Activated naive CD8-positive, alpha-beta T cell treated with anti-CD3 and anti-CD28 coated beads, Interleukin-2, amount 50 U/mL, for 24 hours (primary cell): ENCODE measurements at regions not wholly inside any gene's neighbourhood (a gene's known extent, or its start where the extent isn't known, plus 50 kb on each side); places are given as distances from the start of the nearest gene placed in this dataset.

Experiments used
- ATAC-seq: fragments of 150-1000 bp; cut with Tn5 transposase; one replicate; pipeline ENCODE4 v1.10.0; 2021
- DNase-seq: peaks from one replicate; pipeline ENCODE4 v3.0.0; 2021
- H3K27ac Mint-ChIP-seq: one replicate; pipeline ENCODE4 v1.8.0; 2021; ENCODE audit warnings: mild to moderate bottlenecking, mixed read lengths
- H3K27me3 Mint-ChIP-seq: one replicate; pipeline ENCODE4 v1.8.0; 2021; ENCODE audit warnings: mixed read lengths
- H3K36me3 Mint-ChIP-seq: one replicate; pipeline ENCODE4 v1.8.0; 2021; ENCODE audit warnings: low read depth, mixed read lengths
- H3K4me1 Mint-ChIP-seq: one replicate; pipeline ENCODE4 v1.8.0; 2021; ENCODE audit warnings: mixed read lengths
- H3K4me3 Mint-ChIP-seq: one replicate; pipeline ENCODE4 v1.8.0; 2021; ENCODE audit warnings: mild to moderate bottlenecking, moderate library complexity, mixed read lengths
- H3K9me3 Mint-ChIP-seq: one replicate; pipeline ENCODE4 v1.8.0; 2021; ENCODE audit warnings: mixed read lengths

DNA sequence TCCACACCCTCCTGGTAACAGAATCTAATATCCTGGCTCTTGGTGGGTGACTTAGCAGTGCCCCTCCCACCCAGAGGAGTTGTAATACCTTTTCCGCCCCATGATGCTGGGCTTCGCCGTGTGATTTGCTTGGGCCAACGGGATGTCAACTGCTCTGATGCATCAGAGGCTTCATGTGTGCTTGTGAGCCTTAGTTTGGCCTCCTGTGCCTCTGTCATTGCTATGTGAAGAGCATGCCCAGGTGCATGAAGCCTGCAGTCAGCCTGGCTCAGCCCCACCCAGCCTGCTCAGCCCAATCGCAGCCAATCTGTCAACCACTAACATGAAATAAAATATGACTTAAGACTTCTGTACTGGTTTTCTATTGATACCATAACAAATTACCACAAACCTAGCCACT is 201.2 kb upstream of the RPL38 start:
- ATAC-seq = no peak
- Mint-ChIP-seq H3K27ac (no peak overlapping the region), H3K9me3 (no peaks in the 10 kb centered on the region), H3K36me3 (no peaks in the 10 kb centered on the region), H3K27me3 (peaks cover 14% of the 10 kb centered on the region), H3K4me3 (no peak overlapping the region), H3K4me1 (no peaks in the 10 kb centered on the region)
- DNase-seq = no peak

- H3K27ac Mint-ChIP-seq = no peak overlapping the region
- ATAC-seq (no peak), DNase-seq (no peak)
- H3K36me3 Mint-ChIP-seq = no peaks in the 10 kb centered on the region
- H3K4me1 Mint-ChIP-seq = peaks cover 4% of the 10 kb centered on the region
- no peak overlapping the region for H3K4me3 Mint-ChIP-seq
- no peaks in the 10 kb centered on the region for H3K9me3 Mint-ChIP-seq
- peaks cover 16% of the 10 kb centered on the region for H3K27me3 Mint-ChIP-seq
These were observed 199.4 kb upstream of the RPL38 start for GRCh38 chr17:74004056-74004455.

DNA sequence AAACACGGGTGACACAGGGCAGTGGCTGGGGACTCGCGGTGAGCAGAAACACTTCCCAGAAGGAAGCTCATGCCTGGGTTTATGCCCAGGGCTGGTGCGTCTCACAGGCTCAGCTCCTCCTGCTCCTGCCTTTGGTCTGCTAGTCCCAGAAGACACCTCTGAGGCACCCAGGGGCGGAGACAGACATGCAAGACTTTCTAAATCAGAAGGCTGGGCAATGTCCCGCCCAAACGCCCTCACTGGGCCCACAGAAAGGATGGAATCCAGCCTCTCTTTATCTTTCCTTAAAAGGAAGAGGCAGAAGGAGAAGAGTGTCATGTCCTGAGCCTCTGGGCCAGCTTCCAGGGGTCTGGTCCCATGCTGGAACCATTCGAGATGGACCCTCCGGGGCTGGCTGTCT is 197.7 kb upstream of the RPL38 start:
- no peaks in the 10 kb centered on the region for H3K36me3 Mint-ChIP-seq
- H3K27ac Mint-ChIP-seq = no peak overlapping the region
- no peak for DNase-seq
- ATAC-seq = no peak
- H3K4me1 Mint-ChIP-seq = peaks cover 4% of the 10 kb centered on the region
- no peaks in the 10 kb centered on the region for H3K9me3 Mint-ChIP-seq
- peaks cover 19% of the 10 kb centered on the region for H3K27me3 Mint-ChIP-seq
- no peak overlapping the region for H3K4me3 Mint-ChIP-seq

DNA sequence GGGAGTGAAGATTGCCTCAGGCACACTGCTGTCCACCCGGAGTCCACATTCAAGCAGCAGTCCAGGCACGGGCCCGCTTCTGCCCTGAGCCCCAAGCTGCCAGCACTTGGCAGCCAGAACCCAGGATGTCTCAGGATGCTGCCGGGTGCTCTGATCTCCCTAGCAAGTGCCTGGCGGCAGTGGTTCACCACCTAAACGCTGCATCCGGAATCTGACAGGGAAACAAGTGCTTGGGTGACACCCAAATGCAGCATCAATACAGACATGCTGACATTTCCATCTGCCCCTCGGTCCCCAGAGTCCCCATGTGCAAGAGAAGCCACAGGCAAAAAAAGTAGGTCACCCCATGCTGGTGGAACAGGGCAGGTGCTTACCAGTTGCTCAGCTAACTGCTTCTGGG is 197.1 kb upstream of the RPL38 start:
- Mint-ChIP-seq H3K4me3 (no peak overlapping the region), H3K27me3 (peaks cover 19% of the 10 kb centered on the region), H3K36me3 (no peaks in the 10 kb centered on the region), H3K9me3 (no peaks in the 10 kb centered on the region), H3K4me1 (peaks cover 4% of the 10 kb centered on the region), H3K27ac (no peak overlapping the region)
- ATAC-seq = no peak
- DNase-seq = no peak

- DNase-seq = peak; percentile 30
- Mint-ChIP-seq H3K27me3 (peaks cover 24% of the 10 kb centered on the region), H3K36me3 (no peaks in the 10 kb centered on the region), H3K9me3 (no peaks in the 10 kb centered on the region), H3K4me3 (no peak overlapping the region), H3K4me1 (peaks cover 13% of the 10 kb centered on the region), H3K27ac (no peak overlapping the region)
- peak; percentile 59 for ATAC-seq
These were observed 195.3 kb upstream of the RPL38 start for GRCh38 chr17:74008196-74008595.

DNA sequence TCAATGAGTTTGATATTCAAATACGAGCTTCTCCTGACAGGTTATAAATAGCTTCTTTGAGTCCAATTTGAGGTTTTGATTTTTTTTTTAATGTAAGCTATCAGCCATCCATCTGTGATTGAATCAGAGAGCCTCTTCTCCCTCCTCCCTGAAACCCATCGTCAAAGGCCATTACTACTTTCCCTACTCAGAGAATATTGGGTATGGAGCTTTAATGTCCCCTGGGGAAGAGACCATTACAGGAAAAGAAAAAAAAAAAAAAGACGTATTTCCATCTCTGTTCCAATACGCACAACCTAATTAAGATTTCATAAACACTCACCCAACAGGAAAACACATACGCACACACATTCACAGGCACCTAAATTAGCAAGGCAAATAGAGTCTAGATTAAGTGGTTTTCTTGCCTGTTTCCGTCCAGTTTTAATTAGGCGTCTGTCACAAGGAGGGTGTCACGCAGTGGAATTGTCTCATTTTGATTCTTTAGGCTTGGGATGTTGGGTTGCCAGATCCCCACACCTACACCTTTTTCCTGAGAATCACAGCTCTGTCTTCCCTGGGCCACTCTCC is 194.3 kb upstream of the RPL38 start:
- no peak for ATAC-seq
- H3K27me3 Mint-ChIP-seq = peaks cover 23% of the 10 kb centered on the region

GRCh38 chr17:74010903-74011302 is 192.6 kb upstream of the RPL38 start:
- DNase-seq (no peak), ATAC-seq (no peak)
- Mint-ChIP-seq H3K9me3 (no peaks in the 10 kb centered on the region), H3K36me3 (no peaks in the 10 kb centered on the region), H3K4me3 (no peak overlapping the region), H3K27ac (no peak overlapping the region), H3K4me1 (peaks cover 13% of the 10 kb centered on the region), H3K27me3 (peaks cover 28% of the 10 kb centered on the region)

More for the DNA sequence above, 194.3 kb upstream of the RPL38 start:
- peaks cover 13% of the 10 kb centered on the region for H3K4me1 Mint-ChIP-seq
- H3K4me3 Mint-ChIP-seq = no peak overlapping the region
- H3K36me3 Mint-ChIP-seq = no peaks in the 10 kb centered on the region
- H3K9me3 Mint-ChIP-seq = no peaks in the 10 kb centered on the region
- no peak overlapping the region for H3K27ac Mint-ChIP-seq
- DNase-seq = no peak

GRCh38 chr17:74011966-74012365 is 191.5 kb upstream of the RPL38 start:
- H3K9me3 Mint-ChIP-seq = no peaks in the 10 kb centered on the region
- H3K27me3 Mint-ChIP-seq = peaks cover 28% of the 10 kb centered on the region
- no peak overlapping the region for H3K27ac Mint-ChIP-seq
- no peak overlapping the region for H3K4me3 Mint-ChIP-seq
- ATAC-seq = no peak
- DNase-seq = no peak
- H3K36me3 Mint-ChIP-seq = no peaks in the 10 kb centered on the region
- H3K4me1 Mint-ChIP-seq = peaks cover 13% of the 10 kb centered on the region

- no peak overlapping the region for H3K4me3 Mint-ChIP-seq
- H3K36me3 Mint-ChIP-seq = no peaks in the 10 kb centered on the region
- peaks cover 13% of the 10 kb centered on the region for H3K4me1 Mint-ChIP-seq
- peaks cover 27% of the 10 kb centered on the region for H3K27me3 Mint-ChIP-seq
- no peaks in the 10 kb centered on the region for H3K9me3 Mint-ChIP-seq
- no peak for ATAC-seq
- no peak overlapping the region for H3K27ac Mint-ChIP-seq
- DNase-seq = no peak
These were observed 191.0 kb upstream of the RPL38 start for GRCh38 chr17:74012465-74012864.

DNA sequence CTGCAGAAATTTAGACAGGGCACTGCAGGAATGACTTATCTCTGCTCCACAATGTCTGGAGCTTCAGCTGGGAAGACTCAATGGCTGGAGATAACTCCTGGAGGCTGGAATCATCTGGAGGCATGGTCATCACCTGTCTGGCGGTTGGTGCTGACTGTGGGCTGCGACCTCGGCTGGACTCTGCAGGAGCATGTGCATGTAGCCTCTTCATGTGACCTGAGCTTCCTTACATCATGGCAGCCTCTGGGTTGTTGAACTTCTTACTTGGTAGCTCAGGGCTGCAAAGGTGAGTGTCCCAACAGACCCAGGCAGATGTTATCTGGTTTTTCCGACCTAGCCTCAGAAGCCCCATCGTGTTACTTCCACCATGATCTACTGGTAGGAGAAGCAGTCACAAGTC is 188.2 kb upstream of the RPL38 start:
- H3K4me1 Mint-ChIP-seq = peaks cover 9% of the 10 kb centered on the region
- no peak overlapping the region for H3K4me3 Mint-ChIP-seq
- no peak for ATAC-seq
- no peaks in the 10 kb centered on the region for H3K36me3 Mint-ChIP-seq
- H3K9me3 Mint-ChIP-seq = no peaks in the 10 kb centered on the region
- no peak overlapping the region for H3K27ac Mint-ChIP-seq
- peaks cover 17% of the 10 kb centered on the region for H3K27me3 Mint-ChIP-seq
- no peak for DNase-seq

DNA sequence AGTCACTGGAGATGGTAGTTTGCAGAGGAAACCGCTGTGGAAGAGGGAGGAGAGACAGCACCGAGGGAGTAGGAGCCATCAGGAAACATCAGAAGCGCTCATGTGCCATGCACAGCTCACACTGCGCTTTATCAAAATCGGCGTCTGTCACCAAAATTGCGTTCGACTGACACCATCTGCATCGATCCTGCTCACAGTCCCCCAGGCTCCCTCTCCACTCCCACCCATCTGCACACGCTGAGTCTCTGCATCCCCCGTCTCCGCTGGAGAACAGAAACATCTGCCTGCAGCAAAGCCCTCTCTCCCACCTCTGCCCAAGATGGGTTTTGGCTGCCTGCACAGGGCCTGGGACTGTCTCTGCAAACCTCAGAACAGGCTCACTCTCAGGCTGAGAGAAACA is 187.5 kb upstream of the RPL38 start:
- H3K27me3 Mint-ChIP-seq = peaks cover 17% of the 10 kb centered on the region
- H3K9me3 Mint-ChIP-seq = no peaks in the 10 kb centered on the region
- DNase-seq (no peak), ATAC-seq (no peak)
- no peaks in the 10 kb centered on the region for H3K36me3 Mint-ChIP-seq
- no peak overlapping the region for H3K4me3 Mint-ChIP-seq
- peaks cover 9% of the 10 kb centered on the region for H3K4me1 Mint-ChIP-seq
- no peak overlapping the region for H3K27ac Mint-ChIP-seq

DNA sequence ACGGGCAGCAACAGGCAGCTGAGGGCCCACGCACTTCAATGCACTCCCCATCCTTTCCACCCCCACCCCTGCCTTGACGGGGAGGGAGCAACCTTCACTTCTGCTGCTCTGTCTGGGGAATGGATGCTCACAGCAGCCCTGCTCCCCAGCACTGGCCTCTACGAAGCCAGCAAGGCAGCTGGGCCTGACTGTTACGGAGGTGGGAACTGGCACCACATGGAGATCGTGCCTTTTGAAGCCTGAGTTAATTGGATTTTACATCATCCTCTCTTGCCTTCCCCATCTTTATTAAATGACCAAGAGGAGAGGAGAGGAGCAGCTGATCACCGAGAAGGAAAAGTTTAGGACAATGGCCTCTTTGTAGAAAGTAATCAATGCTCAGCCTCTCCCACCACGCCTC is 187.0 kb upstream of the RPL38 start:
- no peaks in the 10 kb centered on the region for H3K36me3 Mint-ChIP-seq
- H3K27me3 Mint-ChIP-seq = peaks cover 17% of the 10 kb centered on the region
- no peaks in the 10 kb centered on the region for H3K9me3 Mint-ChIP-seq
- H3K4me3 Mint-ChIP-seq = no peak overlapping the region
- DNase-seq (no peak), ATAC-seq (no peak)
- H3K27ac Mint-ChIP-seq = no peak overlapping the region
- H3K4me1 Mint-ChIP-seq = peaks cover 9% of the 10 kb centered on the region

DNA sequence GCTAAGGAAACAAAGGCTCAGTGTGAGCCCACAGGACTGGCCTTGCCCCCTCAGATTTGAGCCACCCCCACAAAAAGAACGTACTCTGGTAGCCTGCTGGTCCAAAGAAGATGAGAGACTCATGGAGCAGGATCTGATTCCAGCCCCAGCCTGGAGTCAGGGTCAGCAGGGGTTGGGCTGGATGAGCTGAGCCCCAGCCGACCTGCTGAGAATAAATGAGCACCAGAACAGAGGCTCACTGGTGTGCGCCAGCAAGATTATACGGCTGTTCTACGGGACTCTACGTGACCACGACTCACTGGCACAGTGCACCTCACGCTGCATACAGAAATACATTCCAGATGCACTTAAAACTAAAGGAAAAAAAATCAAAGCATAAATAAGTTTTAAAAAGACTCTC is 186.0 kb upstream of the RPL38 start:
- Mint-ChIP-seq H3K9me3 (no peaks in the 10 kb centered on the region), H3K36me3 (no peaks in the 10 kb centered on the region), H3K4me3 (no peak overlapping the region), H3K4me1 (peaks cover 4% of the 10 kb centered on the region), H3K27ac (no peak overlapping the region), H3K27me3 (peaks cover 16% of the 10 kb centered on the region)
- DNase-seq (no peak), ATAC-seq (no peak)

GRCh38 chr17:74018115-74018514 is 185.4 kb upstream of the RPL38 start:
- ATAC-seq (no peak), DNase-seq (no peak)
- Mint-ChIP-seq H3K27ac (no peak overlapping the region), H3K36me3 (no peaks in the 10 kb centered on the region), H3K4me1 (no peaks in the 10 kb centered on the region), H3K9me3 (no peaks in the 10 kb centered on the region), H3K27me3 (peaks cover 12% of the 10 kb centered on the region), H3K4me3 (no peak overlapping the region)

GRCh38 chr17:74019271-74019670 is 184.2 kb upstream of the RPL38 start:
- no peaks in the 10 kb centered on the region for H3K4me1 Mint-ChIP-seq
- H3K9me3 Mint-ChIP-seq = no peaks in the 10 kb centered on the region
- ATAC-seq (no peak), DNase-seq (no peak)
- H3K27me3 Mint-ChIP-seq = peaks cover 10% of the 10 kb centered on the region
- no peak overlapping the region for H3K27ac Mint-ChIP-seq
- H3K4me3 Mint-ChIP-seq = no peak overlapping the region
- no peaks in the 10 kb centered on the region for H3K36me3 Mint-ChIP-seq

DNA sequence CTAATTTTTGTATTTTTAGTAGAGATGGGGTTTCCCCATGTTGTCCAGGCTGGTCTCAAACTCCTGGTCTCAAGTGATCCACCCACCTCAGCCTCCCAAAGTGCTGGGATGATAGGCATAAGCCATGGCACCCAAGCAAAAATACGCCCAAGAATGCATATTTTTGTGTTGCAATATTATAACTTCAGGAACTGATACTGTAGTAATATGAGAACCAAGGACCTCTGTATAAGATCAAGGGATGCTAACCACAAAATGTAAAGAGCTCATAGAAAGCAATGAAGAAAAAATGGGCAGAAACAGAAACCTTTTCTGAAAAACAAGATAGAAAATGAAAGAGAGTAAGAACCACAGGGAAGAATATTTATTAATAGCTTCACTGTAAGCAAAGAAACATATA is 183.6 kb upstream of the RPL38 start:
- Mint-ChIP-seq H3K36me3 (no peaks in the 10 kb centered on the region), H3K27ac (no peak overlapping the region), H3K9me3 (no peaks in the 10 kb centered on the region), H3K4me3 (no peak overlapping the region), H3K4me1 (no peaks in the 10 kb centered on the region), H3K27me3 (peaks cover 10% of the 10 kb centered on the region)
- no peak for DNase-seq
- no peak for ATAC-seq
